ENCODE measurements at regions not wholly inside any gene's neighbourhood (a gene's known extent, or its start where the extent isn't known, plus 50 kb on each side); places are given as distances from the start of the nearest gene placed in this dataset.
"Not testable (repeated sequence)": the region's sequence is repeated elsewhere in the genome, so short reads cannot be mapped to it uniquely, and the experiment has no call there.

DNA sequence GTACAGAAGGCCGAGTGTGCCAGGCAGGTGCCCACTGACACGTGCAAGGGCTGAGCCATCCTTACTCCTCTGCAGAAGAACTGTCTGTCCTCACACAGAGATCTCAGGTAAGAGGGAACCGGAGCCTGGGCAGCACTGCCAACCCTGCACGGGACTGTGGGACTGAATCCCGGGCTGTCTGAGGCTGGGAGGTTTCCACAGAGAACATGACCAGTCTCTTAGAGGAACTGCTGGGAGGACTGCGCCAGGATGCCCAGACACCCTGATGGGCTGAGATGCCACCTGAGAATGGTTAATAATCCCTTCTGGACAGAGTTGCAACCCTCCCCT is 302.9 kb upstream of the SFSWAP start:
- DNase-seq (ENCODE audit: extremely low spot score), result no peak
- POLR2A ChIA-PET, result interaction anchor here (0.6 kb wide), 1 partner anchor 531 kb away, joined by 3 read pairs; no protein-coding TSS in a partner anchor
- CTCF ChIA-PET, result no interaction called here
- TF ChIP-seq, protein P1, sequence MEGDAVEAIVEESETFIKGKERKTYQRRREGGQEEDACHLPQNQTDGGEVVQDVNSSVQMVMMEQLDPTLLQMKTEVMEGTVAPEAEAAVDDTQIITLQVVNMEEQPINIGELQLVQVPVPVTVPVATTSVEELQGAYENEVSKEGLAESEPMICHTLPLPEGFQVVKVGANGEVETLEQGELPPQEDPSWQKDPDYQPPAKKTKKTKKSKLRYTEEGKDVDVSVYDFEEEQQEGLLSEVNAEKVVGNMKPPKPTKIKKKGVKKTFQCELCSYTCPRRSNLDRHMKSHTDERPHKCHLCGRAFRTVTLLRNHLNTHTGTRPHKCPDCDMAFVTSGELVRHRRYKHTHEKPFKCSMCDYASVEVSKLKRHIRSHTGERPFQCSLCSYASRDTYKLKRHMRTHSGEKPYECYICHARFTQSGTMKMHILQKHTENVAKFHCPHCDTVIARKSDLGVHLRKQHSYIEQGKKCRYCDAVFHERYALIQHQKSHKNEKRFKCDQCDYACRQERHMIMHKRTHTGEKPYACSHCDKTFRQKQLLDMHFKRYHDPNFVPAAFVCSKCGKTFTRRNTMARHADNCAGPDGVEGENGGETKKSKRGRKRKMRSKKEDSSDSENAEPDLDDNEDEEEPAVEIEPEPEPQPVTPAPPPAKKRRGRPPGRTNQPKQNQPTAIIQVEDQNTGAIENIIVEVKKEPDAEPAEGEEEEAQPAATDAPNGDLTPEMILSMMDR (IDR thresholded peaks at IDR 0.05; ENCODE audit: control extremely low read depth, extremely low read depth, low read depth, missing control alignments), result no peak

DNA sequence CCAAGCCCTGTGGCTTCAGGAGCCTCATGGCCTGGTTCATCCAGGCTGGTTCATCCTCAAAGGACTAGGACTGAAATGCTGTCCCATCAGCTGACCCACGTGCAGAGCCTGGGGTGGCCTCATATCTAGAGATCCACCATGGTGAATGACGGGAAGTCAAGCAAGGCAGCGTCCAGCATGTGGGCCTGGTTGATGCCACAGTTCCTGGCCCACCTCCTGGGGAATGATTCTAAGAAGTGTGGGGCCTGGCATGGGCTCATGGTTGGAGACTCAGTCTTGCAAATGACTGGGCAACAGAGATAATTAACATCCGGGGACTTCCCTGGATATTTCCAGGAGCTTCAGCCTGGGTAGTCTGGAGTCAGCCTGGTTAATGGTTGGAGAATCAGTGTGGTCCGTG is 302.4 kb upstream of the SFSWAP start:
- CTCF ChIA-PET, result no interaction called here
- POLR2A ChIA-PET, result interaction anchor here (0.6 kb wide), 1 partner anchor 532 kb away, joined by 3 read pairs; no protein-coding TSS in a partner anchor

DNA sequence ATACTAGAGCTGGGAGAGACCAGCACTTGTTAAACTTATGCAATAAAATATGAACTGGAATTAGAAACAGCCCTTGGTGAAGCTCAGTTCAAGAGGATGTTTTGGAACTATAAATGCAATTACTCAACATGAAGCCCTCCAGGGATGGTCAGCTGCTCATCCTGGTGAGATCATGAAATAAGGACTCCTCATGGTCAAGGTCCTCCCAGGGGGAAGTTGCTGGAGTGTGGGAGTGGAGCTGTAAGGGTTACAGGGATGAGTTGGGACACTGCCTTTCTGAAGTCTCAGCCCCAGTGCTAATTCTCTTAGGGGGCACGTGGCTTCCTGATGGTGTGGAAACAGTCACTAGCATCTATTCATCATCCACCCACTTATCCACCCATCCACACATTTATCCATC is 301.7 kb upstream of the SFSWAP start:
- ChIA-PET POLR2A (no interaction called here), CTCF (no interaction called here)
- TF ChIP-seq, protein P1 (IDR thresholded peaks at IDR 0.05; ENCODE audit: control extremely low read depth, extremely low read depth, low read depth, missing control alignments), result no peak

More for the DNA sequence above, 302.4 kb upstream of the SFSWAP start:
- no peak for DNase-seq (ENCODE audit: extremely low spot score)
- TF ChIP-seq, protein P1 (IDR thresholded peaks at IDR 0.05; ENCODE audit: control extremely low read depth, extremely low read depth, low read depth, missing control alignments), result no peak

DNA sequence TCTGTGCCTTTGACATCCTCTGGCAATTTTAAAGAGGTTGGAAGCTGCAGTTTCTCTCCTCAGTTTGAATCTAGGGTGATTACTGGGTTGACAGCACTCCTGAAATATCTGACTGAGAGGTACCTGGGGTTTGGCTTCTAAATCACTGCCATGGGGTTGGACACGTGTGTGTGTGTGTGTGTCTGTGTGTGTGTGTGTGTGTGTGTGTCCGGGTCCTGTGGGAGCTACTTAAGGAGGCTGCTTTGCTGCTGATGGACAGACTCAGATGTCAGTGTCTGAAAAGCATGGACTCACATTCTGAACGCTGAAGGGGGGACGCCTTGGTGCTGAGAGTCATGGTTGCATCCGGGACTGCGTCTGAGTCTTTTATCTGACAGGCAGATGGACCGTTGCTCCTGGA is 299.1 kb upstream of the SFSWAP start:
- CTCF ChIA-PET; DNase-seq (ENCODE audit: extremely low spot score); POLR2A ChIA-PET: not testable (repeated sequence)

More for the DNA sequence above, 301.7 kb upstream of the SFSWAP start:
- DNase-seq (ENCODE audit: extremely low spot score), result no peak

DNA sequence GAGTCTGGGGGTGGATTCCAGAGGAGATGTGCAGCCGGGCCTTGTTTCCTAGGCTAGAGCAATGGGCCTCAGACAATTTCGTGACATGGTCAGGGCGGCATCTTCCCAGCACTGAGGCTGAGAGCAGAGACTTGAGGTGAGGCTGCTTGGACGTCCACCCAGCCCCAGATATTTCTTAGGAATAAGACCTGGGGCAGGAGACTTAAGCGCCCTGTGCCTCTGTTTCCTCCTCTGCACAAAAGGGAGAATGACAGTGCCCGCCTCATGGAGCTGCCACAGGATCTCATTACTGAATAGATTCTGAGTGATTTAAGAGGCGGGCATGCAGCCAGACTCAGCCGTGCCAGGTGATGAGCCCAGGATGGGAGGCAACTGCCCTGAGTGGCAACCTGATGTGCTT is 297.9 kb upstream of the SFSWAP start:
- TF ChIP-seq, protein P1 (IDR thresholded peaks at IDR 0.05; ENCODE audit: control extremely low read depth, extremely low read depth, low read depth, missing control alignments), result no peak
- ChIA-PET CTCF (no interaction called here), POLR2A (no interaction called here)
- no peak for DNase-seq (ENCODE audit: extremely low spot score)

DNA sequence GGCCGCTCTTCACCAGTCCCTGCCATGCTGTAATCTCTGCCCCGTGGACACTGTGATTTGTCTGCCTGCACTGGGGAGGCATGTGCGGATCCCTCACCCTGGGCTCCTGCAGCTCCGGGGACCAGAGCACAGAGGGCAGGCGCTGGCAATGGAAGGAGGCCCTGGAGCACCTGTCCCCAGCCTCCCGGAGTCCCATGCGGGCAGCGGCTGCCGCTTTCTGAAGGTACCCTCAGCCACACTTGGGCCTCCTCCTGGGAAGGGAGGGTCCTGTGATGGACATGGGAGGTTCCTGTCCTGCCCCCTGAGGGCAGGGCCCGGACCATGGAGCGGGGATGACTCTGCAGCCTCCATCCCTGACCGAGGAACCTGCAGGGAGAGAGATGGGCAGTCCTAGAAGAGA is 297.4 kb upstream of the SFSWAP start:
- CTCF ChIA-PET, result no interaction called here
- TF ChIP-seq, protein P1 (IDR thresholded peaks at IDR 0.05; ENCODE audit: control extremely low read depth, extremely low read depth, low read depth, missing control alignments), result no peak

DNA sequence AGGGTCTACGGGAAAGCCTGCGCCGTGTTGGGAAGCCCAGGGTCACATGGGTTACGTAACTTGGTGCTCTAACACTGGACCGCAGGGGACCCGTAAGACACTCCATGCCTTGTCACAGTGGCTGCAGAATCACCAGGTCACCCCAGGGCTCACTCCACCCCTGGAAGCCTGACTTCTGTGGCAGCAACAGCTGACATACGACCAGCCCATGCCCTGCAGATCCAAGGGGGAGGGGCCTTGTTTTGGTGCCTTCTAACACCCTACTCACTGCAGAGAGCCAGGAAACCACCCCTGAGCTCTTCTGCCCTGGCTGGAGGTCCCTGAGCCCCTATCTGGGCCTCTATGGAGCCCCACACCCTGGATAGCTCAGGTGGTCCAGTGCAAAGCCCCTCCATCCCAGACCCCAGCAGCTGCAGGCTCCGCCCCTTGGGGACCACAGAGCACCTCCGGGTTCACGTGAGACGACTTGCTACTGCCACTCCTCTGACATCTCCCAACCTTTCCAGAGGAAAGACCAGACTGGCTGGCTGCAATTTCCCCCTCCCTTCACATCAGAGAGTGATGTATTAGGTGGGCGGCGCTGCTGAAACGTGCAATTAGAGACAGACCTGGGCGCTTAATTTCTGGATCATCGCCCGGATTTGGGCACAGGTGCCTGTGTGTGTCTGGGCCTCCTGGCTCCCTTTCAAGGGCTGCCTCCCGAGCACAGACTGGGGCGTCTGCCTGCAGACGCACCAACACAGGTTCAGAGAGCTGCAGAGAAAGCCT is 296.6 kb upstream of the SFSWAP start:
- POLR2A ChIA-PET; DNase-seq (ENCODE audit: extremely low spot score); CTCF ChIA-PET: not testable (repeated sequence)

More for the DNA sequence above, 297.4 kb upstream of the SFSWAP start:
- POLR2A ChIA-PET, result no interaction called here
- DNase-seq (ENCODE audit: extremely low spot score), result no peak

DNA sequence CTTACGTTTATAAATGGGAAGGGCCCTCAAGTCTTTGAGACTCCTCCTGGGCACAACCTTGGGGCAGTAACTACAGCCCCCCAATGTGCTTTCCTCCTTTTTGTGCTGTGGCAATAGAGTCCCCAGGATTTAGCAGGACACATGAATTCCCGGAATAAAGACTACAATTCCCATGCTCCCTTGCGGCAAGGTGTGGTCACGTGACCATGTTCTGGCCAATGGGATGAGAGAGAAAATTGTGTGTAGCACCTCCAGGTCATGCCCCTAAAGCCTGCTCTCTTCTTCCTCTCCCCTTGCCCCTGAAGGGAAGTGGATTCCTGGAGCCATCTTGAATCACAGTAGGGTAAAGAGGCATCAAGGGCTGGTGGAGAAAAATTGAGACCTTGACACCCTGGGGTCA is 295.1 kb upstream of the SFSWAP start:
- DNase-seq (ENCODE audit: extremely low spot score), result no peak
- CTCF ChIA-PET, result no interaction called here
- POLR2A ChIA-PET, result no interaction called here
- TF ChIP-seq, protein P1 (IDR thresholded peaks at IDR 0.05; ENCODE audit: control extremely low read depth, extremely low read depth, low read depth, missing control alignments), result no peak

All from GM10248 (cell line).